NCI-H774 (cell line): ENCODE measurements at regions not wholly inside any gene's neighbourhood (a gene's known extent, or its start where the extent isn't known, plus 50 kb on each side); places are given as distances from the start of the nearest gene placed in this dataset.

ENCODE experiments used
- DNase-seq: peaks from one replicate; lab custom pipeline; 2025; lab: John Stamatoyannopoulos, UW

DNA sequence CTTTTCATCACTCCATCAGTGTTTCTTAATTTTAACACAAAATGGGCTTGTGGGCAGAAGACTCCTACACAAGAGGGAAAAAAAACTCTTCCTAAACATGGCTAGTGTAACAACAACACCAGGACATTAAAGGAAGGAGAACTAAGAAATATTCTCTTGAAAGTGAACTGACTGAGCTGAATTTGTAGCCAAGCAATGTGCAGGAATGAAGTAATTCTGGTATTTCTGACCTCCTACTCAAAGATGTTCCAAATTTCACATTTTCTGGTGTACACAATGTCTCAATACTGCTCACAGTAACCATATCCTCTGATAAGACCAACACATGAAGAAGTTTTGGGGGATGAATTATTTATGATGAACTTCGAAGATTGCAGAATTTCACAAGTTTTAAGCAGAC is 357.3 kb downstream of the DUSP6 start:
- DNase-seq, result no peak

DNA sequence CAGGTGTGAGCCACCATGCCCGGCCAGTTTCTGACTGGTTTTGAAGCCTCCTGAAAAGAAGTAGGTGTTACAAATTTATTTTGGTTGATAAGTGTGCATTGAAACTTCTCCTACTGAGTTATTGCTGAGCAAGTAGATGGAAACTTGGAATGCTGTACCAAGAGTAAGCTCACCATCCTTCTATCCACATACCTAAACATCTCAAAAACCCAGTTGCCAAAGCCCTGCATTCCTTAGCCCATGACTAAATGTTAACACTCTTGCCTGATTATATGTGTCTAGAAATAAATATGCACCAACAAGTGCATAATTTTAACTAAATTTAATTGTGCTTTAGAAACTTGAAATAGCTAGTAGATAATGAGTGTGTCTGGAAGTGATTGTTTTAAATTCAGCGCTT is 357.8 kb downstream of the DUSP6 start:
- DNase-seq, result no peak

DNA sequence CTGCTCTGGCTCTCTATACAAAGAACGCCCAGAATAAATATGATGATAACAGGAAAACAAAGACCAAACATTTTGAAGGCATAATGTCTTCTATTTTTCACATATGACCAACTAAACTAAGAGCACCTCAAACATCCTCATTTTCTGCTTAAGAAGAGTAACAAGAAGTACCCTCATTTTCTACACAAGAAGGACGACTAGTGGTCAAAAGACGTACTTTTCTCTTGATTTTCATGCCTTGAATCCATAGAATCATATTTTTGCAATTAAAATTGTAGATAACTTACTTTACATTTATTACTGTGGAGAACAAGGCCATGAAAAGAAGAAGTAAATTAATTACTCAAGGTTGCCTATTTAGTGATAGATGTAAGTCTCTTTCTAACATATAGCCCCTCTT is 358.6 kb downstream of the DUSP6 start:
- DNase-seq, result peak; percentile 32

DNA sequence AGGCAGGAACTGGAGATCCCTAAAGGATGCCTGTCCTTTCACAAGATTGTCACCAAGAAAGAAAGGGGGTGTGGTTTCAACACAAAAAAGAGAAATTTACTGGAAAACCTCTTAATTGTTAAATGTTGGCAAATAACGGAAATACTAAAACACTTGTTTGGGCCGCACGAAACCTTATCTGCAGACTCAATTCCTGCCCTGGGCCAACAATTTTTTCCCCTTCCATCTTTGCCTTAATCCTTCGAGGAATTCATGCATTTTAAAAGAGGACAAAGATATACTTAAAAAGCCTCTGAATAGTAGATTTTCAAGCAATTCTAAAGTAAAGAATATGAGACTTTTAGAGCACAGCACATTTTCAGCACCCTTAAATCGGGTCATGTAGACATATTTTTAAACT is 366.2 kb downstream of the DUSP6 start:
- DNase-seq, result no peak

DNA sequence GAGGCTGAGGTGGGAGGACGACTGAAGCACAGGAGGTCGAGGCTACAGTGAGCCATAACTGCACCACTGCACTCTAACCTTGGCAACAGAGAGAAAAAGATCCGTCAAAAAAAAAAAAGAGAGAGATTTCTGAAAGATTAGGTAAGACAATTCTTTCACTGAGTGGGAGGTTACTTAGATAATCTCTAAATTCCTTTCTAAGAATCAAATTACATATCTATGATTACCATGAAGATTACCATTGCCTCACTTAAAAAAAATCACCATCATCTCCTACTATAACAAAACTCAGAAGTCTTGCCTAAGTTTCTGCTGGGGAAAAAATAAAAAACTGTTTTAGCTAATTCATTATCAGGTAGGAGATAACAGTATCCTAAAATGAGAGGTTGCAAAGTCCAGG is 366.7 kb downstream of the DUSP6 start:
- DNase-seq, result no peak

DNA sequence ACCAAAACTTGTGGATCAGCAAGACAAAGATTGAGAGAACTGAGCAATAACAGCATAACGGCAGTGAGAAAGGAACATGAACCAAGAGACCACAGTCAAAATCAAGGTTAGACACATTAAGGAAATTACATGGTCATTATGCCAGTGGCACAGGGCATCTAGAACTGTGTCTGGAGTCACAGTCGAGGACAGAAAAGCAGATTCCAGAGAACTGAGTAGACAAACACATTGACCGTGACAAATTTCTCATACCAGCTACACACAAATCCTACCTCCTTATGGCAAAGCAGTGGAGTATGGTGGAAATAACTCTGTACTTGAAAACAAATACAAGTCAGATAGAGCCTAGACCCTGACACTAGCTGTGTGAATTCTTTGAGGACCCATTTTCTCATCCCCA is 367.3 kb downstream of the DUSP6 start:
- DNase-seq, result no peak

DNA sequence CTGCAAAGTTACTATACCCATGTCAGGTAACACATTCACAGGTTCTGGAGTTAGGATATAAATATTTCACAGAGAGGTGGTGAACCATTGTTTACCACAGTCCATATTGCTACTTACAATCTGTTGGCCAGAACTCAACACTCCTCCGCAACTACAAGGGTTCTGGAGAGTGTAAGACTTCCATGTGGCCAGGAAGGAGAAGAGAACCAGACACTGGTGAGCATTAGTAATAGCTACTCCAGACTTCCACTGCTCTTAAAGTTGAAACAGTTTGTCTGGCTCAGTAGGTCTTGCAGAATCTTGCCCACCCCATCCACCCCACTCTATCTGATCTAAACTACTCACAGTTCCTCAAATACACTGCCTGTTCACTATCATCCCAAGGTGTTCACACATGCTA is 369.6 kb downstream of the DUSP6 start:
- DNase-seq, result no peak

DNA sequence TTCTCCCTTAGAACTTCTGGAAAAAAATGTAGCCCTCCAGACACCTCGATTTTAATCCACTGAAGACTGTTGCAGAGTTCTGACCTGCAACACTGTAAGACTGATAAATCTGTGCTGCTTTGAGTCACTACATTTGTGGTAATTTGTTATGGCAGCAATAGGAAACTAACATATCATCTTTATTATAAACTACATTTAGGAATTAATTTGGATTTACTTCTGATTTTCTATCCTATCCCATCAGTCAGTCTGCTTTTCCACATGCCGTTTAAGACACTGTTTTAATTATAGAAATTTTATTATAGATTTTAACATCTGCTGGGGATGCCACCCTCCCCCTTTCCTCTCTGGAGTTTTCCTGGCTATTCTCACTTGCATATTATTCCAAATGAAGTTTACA is 375.2 kb downstream of the DUSP6 start:
- no peak for DNase-seq

DNA sequence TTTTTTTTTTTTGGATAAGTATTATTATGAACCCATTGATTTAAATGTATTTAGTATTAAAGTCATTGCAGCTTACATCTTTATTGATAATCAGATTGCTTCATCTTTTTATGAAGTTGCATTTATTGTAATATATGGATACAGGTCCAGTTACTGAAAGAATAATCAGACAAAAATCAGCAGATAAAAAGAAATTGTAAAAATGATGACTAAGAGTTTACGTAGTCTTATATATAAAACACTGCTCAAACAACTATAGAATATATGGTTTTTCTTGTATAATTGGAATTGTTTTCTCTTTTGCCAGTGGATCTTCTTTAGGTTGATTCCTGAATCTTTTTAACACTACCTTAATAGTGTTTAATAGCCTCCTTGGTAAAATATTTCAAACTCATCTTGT is 378.3 kb downstream of the DUSP6 start:
- DNase-seq, result no peak

DNA sequence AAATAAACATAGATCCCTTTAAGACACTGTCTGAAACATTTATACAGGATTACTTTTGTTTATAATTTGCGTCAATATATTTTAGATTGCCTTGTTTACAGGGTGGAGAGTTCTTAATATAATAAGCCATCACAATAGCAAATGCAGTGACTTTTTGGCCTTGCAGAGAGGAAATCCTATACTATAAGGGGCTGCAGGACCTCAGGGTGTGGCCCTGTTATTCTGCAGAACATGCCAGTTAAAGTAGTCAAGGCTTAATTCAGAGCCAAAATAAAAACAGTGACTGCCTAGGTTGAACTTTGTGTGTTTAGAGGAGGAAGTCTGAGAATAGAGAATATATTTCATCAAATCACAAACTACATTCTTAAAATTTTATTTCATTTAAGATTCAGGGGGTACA is 381.6 kb downstream of the DUSP6 start:
- no peak for DNase-seq

DNA sequence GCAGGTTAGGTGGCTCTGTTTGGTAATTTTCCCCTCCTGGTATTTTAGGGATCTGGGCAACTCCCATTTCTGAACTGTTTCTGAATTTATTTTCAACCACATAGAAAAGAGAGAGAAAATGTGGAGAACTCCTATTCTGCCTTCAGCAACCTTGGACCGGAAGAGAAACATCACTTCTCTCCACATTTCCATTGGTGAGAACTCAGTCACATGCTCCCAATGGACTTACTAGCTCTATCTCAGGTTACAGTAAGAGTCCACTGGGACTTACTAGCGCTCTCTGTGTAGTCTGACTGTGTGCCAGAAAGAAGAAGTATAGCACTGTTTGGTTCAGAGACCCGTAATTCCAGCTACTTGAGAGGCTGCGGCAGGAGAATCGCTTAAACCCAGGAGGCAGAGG is 383.2 kb downstream of the DUSP6 start:
- DNase-seq, result no peak

DNA sequence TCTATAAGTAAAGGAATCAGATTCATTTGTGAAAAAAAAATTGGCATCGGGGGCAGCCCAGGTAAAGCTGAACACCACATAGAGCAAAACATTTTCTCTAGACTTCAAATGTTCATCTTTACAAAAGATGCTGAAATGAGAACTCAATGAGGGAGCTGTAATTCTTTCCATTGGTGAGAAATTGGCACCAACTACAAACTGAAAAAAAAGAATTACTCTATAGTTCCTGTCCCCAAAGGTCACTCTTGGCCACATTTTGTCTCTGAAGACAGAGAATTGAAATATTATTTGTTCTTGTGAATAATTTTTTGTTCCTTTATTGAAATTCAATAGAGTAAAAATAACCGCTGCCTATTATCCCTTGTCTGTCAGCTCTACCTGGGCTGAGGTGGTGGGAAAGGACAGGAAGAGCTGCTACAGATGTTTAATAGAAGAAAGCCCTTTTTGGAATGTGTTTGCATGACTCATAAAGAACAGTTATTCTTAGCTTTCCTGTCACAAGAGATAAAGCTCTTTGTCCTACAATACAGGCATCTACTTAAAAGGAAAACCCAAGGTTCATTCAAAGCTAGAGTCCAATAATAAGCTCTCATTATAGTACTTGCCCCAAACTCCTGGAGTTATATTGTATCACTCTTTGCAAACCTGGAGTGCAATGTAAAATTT is 380.1 kb upstream of the KITLG start:
- DNase-seq, result no peak

DNA sequence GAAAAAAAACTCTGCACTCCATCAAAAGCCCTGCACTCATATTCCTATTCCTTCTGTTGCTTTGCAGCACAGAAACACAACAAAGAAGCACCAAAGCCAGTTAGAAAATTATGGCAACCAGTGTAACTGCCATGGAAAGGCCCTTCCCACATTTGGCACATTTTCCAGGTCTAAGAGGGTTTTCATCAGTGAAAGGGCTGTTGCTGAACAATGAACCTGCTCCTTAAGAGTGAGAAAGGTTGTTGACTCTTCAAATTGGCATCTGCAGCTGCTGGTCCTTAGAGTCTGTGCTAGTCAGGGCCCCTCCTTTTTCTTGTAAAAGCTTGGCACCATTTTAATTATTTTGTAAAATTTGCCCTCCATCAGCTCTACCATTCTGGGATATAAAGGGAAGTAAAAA is 378.7 kb upstream of the KITLG start:
- peak; percentile 93 for DNase-seq

DNA sequence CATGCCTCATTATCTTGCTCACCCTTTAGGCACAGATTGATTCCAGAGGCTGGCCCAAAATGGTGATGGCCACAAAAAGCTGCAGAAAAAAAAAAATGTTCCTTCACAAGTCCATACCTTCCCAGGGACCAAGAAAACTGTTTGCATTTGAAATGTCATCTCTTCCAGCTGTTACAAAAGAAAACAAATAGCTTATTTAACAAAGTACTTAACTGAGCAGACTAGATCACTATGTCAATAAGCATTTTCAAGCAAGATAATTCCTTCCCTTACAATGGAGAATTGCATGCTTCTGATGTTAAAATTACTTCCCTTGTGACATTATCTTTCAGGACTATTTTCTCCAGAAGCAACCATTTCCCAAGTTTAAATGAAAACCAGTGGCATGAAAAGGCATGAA is 377.9 kb upstream of the KITLG start:
- peak; percentile 72 for DNase-seq

DNA sequence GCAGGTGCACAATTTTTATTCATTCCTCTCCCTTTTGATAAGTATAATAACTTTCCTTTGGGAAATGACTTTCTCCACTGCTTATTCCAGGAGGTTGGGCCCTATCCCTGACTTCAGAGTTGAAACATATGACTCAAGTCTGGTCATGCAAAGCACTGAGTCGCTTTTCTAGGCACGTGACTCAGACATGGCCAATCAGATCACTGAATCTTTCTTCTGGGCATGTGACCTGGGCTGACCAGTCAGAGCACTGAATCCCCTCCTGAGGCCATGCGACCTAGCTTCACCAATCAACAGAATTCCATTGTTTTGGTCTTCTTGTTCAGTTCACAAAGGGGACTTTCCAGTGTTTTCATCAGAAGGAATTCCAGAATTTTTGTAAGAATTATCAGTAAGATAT is 377.1 kb upstream of the KITLG start:
- no peak for DNase-seq

DNA sequence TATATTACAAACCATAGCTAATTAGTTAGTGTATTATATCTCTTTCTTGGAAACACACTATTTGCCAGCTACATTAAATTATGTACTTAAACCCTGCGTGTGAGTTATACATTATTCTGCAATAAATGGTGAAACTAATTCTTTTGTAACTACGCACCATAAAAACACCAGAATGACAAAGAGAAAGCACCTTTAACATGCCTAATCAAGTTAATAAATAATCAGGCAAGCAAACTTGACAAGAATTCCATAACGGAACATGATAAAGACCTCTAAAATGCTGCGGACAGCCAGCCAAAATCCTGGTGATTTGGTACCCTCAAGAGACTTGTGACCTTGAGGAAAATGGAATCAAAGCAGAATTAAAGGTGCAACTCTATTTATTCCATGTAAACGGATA is 375.3 kb upstream of the KITLG start:
- no peak for DNase-seq

DNA sequence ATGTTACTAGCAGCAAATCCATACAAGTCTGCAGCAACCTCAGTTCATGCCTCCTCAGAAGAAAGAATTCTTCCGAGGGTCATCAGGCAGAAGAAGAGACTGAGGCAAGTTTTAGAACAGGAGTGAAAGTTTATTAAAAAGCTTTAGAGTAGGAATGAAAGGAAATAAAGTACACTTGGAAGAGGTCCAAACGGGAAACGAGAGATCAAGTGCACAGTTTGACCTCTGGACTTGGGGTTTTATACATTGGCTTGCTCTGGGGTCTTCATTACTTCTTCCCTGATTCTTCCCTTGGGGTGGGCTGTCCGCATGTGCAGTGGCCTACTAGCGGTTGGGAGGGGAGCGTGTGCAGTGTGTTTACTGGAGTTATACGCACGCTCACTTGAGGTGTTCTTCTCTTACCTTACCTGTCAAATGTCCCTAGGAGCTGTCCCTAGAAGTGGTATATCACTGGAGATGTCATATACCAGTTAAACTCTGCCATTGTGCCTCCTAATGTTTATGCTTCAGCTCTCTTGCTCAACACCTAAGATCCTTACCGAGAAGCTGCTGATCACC is 372.8 kb upstream of the KITLG start:
- DNase-seq, result no peak

DNA sequence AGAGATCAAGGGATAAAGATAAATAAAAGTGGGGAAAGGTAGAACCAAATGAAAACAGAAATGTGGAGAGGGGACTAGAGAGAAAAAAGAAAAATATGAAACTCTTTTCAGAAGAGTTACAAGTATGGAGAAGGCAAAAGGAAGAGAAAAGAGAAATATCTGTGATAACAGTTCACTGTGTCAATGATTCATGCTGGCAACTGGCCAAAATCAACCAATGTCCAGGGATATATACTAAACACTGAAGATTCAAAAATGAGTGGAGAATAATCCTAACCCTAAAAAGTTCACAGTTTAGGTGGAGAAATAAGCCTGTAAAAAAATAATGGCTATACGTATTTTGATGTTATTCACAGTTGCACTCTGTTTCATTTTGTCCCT is 372.3 kb upstream of the KITLG start:
- DNase-seq, result peak; percentile 7

DNA sequence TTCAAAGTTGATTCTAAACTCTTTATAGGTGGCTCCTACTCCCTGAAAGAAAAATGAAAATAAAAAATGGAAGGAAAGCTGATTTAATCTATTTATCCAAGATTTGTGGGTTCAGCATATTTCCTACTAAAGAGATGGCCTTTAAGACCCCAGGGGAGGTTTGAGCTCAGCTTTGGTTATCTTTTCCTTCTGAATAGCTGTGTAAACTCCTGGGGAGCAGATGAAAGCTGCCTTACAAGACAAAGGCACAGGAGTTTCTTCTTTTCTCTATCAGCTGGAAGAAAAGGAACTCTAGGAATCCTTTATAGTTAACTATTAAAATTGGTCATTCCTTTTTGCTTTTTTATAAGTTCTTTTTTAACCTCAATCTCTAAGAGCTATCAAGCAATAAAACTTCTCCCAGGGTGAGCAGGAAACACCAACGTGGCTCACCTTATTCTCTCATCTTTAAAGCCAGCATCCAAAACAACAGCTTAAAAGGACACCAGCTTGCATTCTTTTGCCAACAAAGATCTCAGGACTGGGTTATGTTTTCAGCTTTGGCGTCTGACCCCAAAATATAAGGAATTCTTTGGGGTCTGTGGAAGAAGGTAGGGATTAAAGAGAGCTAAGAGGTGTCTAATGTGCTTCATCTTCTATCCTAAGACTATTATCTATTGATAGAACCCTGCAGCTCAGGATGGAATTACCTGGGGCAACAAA is 371.7 kb upstream of the KITLG start:
- DNase-seq, result no peak

DNA sequence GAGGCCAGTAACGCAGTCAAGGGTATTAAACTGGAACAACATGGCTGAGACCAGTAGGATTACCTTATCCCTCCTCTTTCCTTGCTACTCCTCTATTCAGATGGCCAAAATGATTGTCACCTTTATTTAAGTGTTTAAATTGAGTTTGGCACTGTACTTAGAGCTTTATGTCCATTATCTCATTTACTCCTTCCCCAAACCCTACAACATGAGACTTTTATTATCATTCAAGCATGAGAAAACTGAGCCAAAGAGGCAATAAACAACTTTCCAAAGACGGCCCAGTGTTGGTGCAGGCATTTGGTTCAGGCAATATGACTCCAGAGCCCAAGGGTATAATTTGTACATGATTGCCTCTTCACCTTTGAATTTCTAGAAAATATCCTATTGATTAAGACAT is 370.9 kb upstream of the KITLG start:
- no peak for DNase-seq

DNA sequence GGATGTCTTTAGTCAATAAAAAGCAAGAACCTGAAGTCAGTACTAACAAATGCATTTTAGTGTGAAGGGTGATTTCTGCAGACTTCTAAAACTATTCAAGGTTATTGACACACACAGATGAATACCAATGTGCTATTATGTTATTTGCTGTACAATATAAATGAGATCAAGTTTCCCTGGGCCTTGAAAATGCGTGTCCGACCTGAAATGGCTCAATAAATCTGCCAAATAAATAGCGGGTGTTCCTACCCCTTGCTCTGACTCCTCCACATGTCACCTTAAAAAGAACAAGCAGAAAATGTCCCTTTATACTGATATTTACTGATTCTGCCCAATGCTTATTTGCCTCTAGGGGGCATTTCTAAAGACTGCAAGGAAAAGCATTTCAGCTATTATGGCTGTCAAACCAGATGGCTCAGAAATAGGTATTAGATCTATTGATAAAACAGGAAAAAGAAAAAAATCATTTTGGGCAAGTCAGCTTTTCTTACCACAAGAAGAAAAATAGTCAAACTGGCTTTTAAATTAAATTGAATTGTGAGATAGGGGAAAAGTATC is 367.3 kb upstream of the KITLG start:
- DNase-seq, result no peak

DNA sequence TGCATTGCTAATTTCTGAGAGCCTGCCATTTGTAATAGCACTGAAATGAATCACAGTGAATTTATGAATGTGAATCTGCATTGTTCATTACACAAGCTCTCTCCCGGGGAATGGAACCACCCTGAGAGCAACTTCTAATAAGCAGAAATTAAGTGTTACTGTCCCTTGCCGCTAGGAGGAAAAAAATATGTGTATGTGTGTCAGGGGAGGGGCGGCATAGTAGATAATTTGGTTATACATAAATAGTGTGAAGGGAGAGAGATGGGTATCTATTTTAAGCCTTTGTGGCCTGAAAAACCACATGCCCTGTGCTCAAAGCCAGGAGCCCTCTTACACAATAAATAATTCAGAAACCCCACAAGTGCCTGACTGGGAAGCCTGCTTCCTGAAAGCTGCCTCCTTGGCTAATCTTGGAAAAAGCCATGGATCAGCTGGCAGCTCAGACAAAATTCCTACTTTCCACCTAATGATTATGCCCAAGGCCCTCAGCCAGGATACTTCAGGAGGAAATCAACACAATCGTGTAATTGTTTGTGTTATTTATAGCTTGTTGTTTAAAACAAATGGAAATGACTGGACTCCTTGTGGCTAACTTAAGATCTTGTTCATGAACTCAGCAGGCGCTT is 366.2 kb upstream of the KITLG start:
- no peak for DNase-seq
